ENCODE measurements at regions not wholly inside any gene's neighbourhood (a gene's known extent, or its start where the extent isn't known, plus 50 kb on each side); places are given as distances from the start of the nearest gene placed in this dataset.

- H3K4me3 ChIP-seq (replicated peaks in 1 of 2; ENCODE audit: low read depth in 2 of 2, low read length in 2 of 2) = no peak overlapping the region
- peak; percentile 68 to 86 for DNase-seq (ENCODE audit: low read depth in 2 of 2)
- TF ChIP-seq CTCF (IDR thresholded peaks at IDR 0.05; ENCODE audit: low read depth, low read length) = no peak
Measured at GRCh38 chr12:47014474-47014873, 64.9 kb upstream of the PCED1B start.

GRCh38 chr12:47015381-47015780 lies 64.0 kb upstream of the PCED1B start:
- TF ChIP-seq CTCF (IDR thresholded peaks at IDR 0.05; ENCODE audit: low read depth, low read length) = no peak
- DNase-seq (ENCODE audit: low read depth in 2 of 2) = no peak
- no peak overlapping the region for H3K4me3 ChIP-seq (replicated peaks in 1 of 2; ENCODE audit: low read depth in 2 of 2, low read length in 2 of 2)

GRCh38 chr12:47017041-47017713 lies 62.2 kb upstream of the PCED1B start:
- DNase-seq (ENCODE audit: low read depth in 2 of 2) = no peak
- no peak overlapping the region for H3K4me3 ChIP-seq (replicated peaks in 1 of 2; ENCODE audit: low read depth in 2 of 2, low read length in 2 of 2)
- no peak for TF ChIP-seq CTCF (IDR thresholded peaks at IDR 0.05; ENCODE audit: low read depth, low read length)

- no peak for TF ChIP-seq CTCF (IDR thresholded peaks at IDR 0.05; ENCODE audit: low read depth, low read length)
- peak; percentile 27 to 68 for DNase-seq (ENCODE audit: low read depth in 2 of 2)
- H3K4me3 ChIP-seq (replicated peaks in 1 of 2; ENCODE audit: low read depth in 2 of 2, low read length in 2 of 2) = no peak overlapping the region
Measured at GRCh38 chr12:47017901-47018475, 61.4 kb upstream of the PCED1B start.

GRCh38 chr12:47020211-47020821 lies 59.1 kb upstream of the PCED1B start:
- no peak for DNase-seq (ENCODE audit: low read depth in 2 of 2)
- no peak for TF ChIP-seq CTCF (IDR thresholded peaks at IDR 0.05; ENCODE audit: low read depth, low read length)
- no peak overlapping the region for H3K4me3 ChIP-seq (replicated peaks in 1 of 2; ENCODE audit: low read depth in 2 of 2, low read length in 2 of 2)

- H3K4me3 ChIP-seq (replicated peaks in 1 of 2; ENCODE audit: low read depth in 2 of 2, low read length in 2 of 2) = no peak overlapping the region
- DNase-seq (ENCODE audit: low read depth in 2 of 2) = peak; percentile 87 to 95
- TF ChIP-seq CTCF (IDR thresholded peaks at IDR 0.05; ENCODE audit: low read depth, low read length) = peak; percentile 45
Measured at GRCh38 chr12:47021298-47021697, 58.1 kb upstream of the PCED1B start.
